K562 (cell line): ENCODE measurements at regions not wholly inside any gene's neighbourhood (a gene's known extent, or its start where the extent isn't known, plus 50 kb on each side); places are given as distances from the start of the nearest gene placed in this dataset.

Source experiments
- ATAC-seq: fragments of 200-7000 bp; cut with Tn5 transposase; 3 replicates; pipeline ENCODE4 v1.9.1; 2020; ENCODE audit warnings: moderate library complexity
- BruUV-seq: library from RNA; stranded (reverse); fragments of 400-500 nt; replicated peaks from 2 replicates; lab custom pipeline; 2021; lab: Mats Ljungman, UMichigan
- CTCF ChIA-PET: fragments of 300-600 bp; formaldehyde crosslinking; extraction: SDS; loops from one replicate; lab custom pipeline; 2021; ENCODE audit warnings: low intra/inter-chr PET ratio; lab: Yijun Ruan, JAX
- POLR2A ChIA-PET: fragments of 300-600, 350-650 bp; sonication (Branson Sonifier 250); formaldehyde crosslinking; extraction: SDS; loops from one replicate; lab custom pipeline; 2021; ENCODE audit warnings: antibody characterized with exemption, inconsistent platforms; lab: Yijun Ruan, JAX
- DNase-seq, 4 experiments: peaks; one replicate each; pipeline versions ENCODE4 v3.0.0 to v3.0.0-alpha.2; 2011 to 2018; ENCODE audit warnings: low spot score in 3 of 4, mixed read lengths in 3 of 4; ENCODE audit errors: extremely low read depth in 1 of 4
- FAIRE-seq: peaks from 2 replicates; lab custom pipeline; 2011; peaks lifted over from hg19 to GRCh38; lab: Jason Lieb, UNC
- H2AFZ ChIP-seq: 2 replicates; pipeline ENCODE4 v1.6.0; 2011; ENCODE audit warnings: low read depth, low read length, control low read depth, inconsistent platforms
- H3K27ac ChIP-seq: fragments of 200-600 bp; 3 replicates; pipeline ENCODE4 v1.8.0; 2011; ENCODE audit warnings: low read depth, mild to moderate bottlenecking, control low read depth, inconsistent platforms, low read length, moderate library complexity, mixed read lengths; ENCODE audit errors: extremely low read depth
- H3K27me3 ChIP-seq, 2 experiments: fragments of 300-600 bp in 1 of 2; 2 replicates in 1 of 2; 3 replicates in 1 of 2; pipeline versions ENCODE4 v1.6.0 to v1.8.0; 2011; ENCODE audit warnings: inconsistent platforms in 2 of 2, low read length in 2 of 2, mild to moderate bottlenecking in 1 of 2, mixed read lengths in 1 of 2, moderate library complexity in 1 of 2; ENCODE audit not compliant: control insufficient read depth in 2 of 2, insufficient read depth in 2 of 2
- H3K36me3 ChIP-seq: fragments of 300-600 bp; 3 replicates; pipeline ENCODE4 v1.8.0; 2011; ENCODE audit warnings: mild to moderate bottlenecking, low read length, inconsistent platforms; ENCODE audit not compliant: control insufficient read depth, insufficient read depth
- H3K4me1 ChIP-seq, 2 experiments: fragments of 200-600 bp in 1 of 2; replicated peaks in 1 of 2; 2 replicates in 1 of 2; 3 replicates in 1 of 2; pipeline versions ENCODE4 v1.5.1 to v1.8.0; 2011; ENCODE audit warnings: inconsistent platforms in 2 of 2, low read length in 2 of 2, mild to moderate bottlenecking in 1 of 2, mixed read lengths in 1 of 2, moderate library complexity in 1 of 2; ENCODE audit not compliant: control insufficient read depth in 2 of 2, insufficient read depth in 2 of 2
- H3K4me2 ChIP-seq: 2 replicates; pipeline ENCODE4 v1.6.1; 2011; ENCODE audit warnings: low read length, control low read depth, inconsistent platforms, mixed read lengths; ENCODE audit not compliant: insufficient read depth
- H3K4me3 ChIP-seq: fragments of 200-600 bp; sonication (generic), shearing (Covaris generic); 2 replicates; pipeline ENCODE4 v1.5.1; 2016; ENCODE audit warnings: control low read depth, inconsistent platforms
- H3K79me2 ChIP-seq: fragments of 200-600 bp; 3 replicates; pipeline ENCODE4 v1.8.0; 2011; ENCODE audit warnings: low read length, inconsistent platforms; ENCODE audit not compliant: control insufficient read depth, insufficient read depth
- H3K9ac ChIP-seq, 2 experiments: 2 replicates each; pipeline versions ENCODE4 v1.6.0 to v1.6.1; 2011; ENCODE audit warnings: low read depth in 2 of 2, low read length in 2 of 2, control low read depth in 1 of 2, inconsistent platforms in 1 of 2, mild to moderate bottlenecking in 1 of 2, mixed read lengths in 1 of 2; ENCODE audit not compliant: insufficient read depth in 1 of 2
- H3K9me1 ChIP-seq: one replicate; pipeline ENCODE4 v1.6.0; 2011; ENCODE audit warnings: inconsistent platforms, mild to moderate bottlenecking, low read length, moderate library complexity; ENCODE audit not compliant: control insufficient read depth, insufficient read depth
- H3K9me3 ChIP-seq: replicated peaks from 2 replicates; pipeline ENCODE4 v1.5.1; 2011; ENCODE audit warnings: low read depth, low read length, inconsistent platforms; ENCODE audit not compliant: control insufficient read depth, insufficient read depth
- H4K20me1 ChIP-seq: replicated peaks from 2 replicates; pipeline ENCODE4 v1.6.1; 2011; ENCODE audit warnings: low read length, inconsistent platforms, mixed read lengths; ENCODE audit not compliant: control insufficient read depth, insufficient read depth
- CGGBP1 ChIP-seq: fragments of 250-450 bp; sonication (Bioruptor Pico); IDR thresholded peaks from 2 replicates; pipeline ENCODE4 v1.9.0; 2021; ENCODE audit warnings: mild to moderate bottlenecking
- CHCHD3 ChIP-seq: fragments of 250-450 bp; sonication (Bioruptor Pico); IDR thresholded peaks from 2 replicates; pipeline ENCODE4 v2.1.2; 2022; ENCODE audit warnings: mild to moderate bottlenecking
- E2F8 ChIP-seq: fragments of 450-650 bp; IDR thresholded peaks from 2 replicates; pipeline ENCODE4 v1.7.1; 2018; ENCODE audit warnings: mild to moderate bottlenecking, low read depth; ENCODE audit not compliant: partially characterized antibody
- ETV1 ChIP-seq: fragments of 450-650 bp; conservative IDR thresholded peaks from 2 replicates; pipeline ENCODE4 v1.6.1; 2016; ENCODE audit warnings: missing genetic modification characterization, control low read depth, low read depth, missing compliant biosample characterization
- FOXP1 ChIP-seq: sonication (generic); formaldehyde crosslinking; IDR thresholded peaks from 2 replicates; pipeline ENCODE4 v1.8.0; 2022; ENCODE audit warnings: mild to moderate bottlenecking, missing genetic modification reagents
- NR3C1 ChIP-seq: sonication (generic); formaldehyde crosslinking; IDR thresholded peaks from 2 replicates; pipeline ENCODE4 v1.8.1; 2022; ENCODE audit warnings: missing genetic modification reagents
- POLR3G ChIP-seq: IDR thresholded peaks from 2 replicates; pipeline ENCODE4 v1.6.1; 2011; ENCODE audit not compliant: insufficient read length, insufficient replicate concordance; ENCODE audit errors: extremely low read depth
- TCF7 ChIP-seq: sonication (generic); IDR thresholded peaks from 2 replicates; pipeline ENCODE4 v1.6.1; 2016; ENCODE audit warnings: antibody characterized with exemption, borderline replicate concordance
- ZNF197 ChIP-seq: fragments of 200-800 bp; sonication (Bioruptor generic); IDR thresholded peaks from 2 replicates; pipeline ENCODE4 v1.6.1; 2016; ENCODE audit warnings: low read depth, missing genetic modification characterization, missing compliant biosample characterization
- ZNF518B ChIP-seq: fragments of 250-450 bp; sonication (Bioruptor Pico); IDR thresholded peaks from 2 replicates; pipeline ENCODE4 v1.5.0; 2021; ENCODE audit warnings: mild to moderate bottlenecking, moderate library complexity
- WGBS: fragments of 100-300 bp; shearing (Covaris generic); methylation state at CpG from one replicate; pipeline ENCODE4 v1.1.6; 2016; ENCODE audit warnings: low coverage, mixed read lengths; ENCODE audit not compliant: insufficient coverage; ENCODE audit errors: missing lambda C conversion rate; 5-methylcytosine and 5-hydroxymethylcytosine counted together
- in situ Hi-C: fragments of 300-500 bp; cut with MboI; formaldehyde crosslinking; loops from 4 replicates; pipeline ENCODE4 v1.15.0; 2018; ENCODE audit warnings: inconsistent platforms, mixed read lengths
- intact Hi-C: fragments of 100-400 bp; cut with micrococcal nuclease; formaldehyde crosslinking; loops from 2 replicates; pipeline ENCODE4 v1.14.2; 2022

- intact Hi-C loops = no loop called here
- Histone ChIP-seq H3K79me2 (no peaks in the 10 kb centered on the region), H3K9ac (no peak overlapping the region)
- POLR2A ChIA-PET = no interaction called here
- no peak for DNase-seq
- TF ChIP-seq E2F8 (no peak), FOXP1 (CRISPR knock-in tag) (no peak), CHCHD3 (CRISPR knock-in tag) (no peak)
- TF ChIP-seq, all 486 proteins: peak for 0
- Histone ChIP-seq H3K4me2 (no peak overlapping the region), H3K27ac (no peak overlapping the region), H3K9me3 (no peaks in the 10 kb centered on the region), H3K4me1 (no peaks in the 10 kb centered on the region; a peak in 1 of 5 replicates), H3K4me3 (no peak overlapping the region), H3K27me3 (no peaks in the 10 kb centered on the region), H3K36me3 (no peaks in the 10 kb centered on the region), H4K20me1 (no peaks in the 10 kb centered on the region), H3K9me1 (no peaks in the 10 kb centered on the region), H2AFZ (no peak overlapping the region)
- FAIRE-seq (no peak), ATAC-seq (no peak)
- CTCF ChIA-PET = no interaction called here
- BruUV-seq = no TSS peak
- in situ Hi-C loops = no loop called here
Observed at GRCh38 chr5:89451263-89451662, 568.3 kb upstream of the MEF2C start.

GRCh38 chr5:89450149-89450538 is 567.2 kb upstream of the MEF2C start:
- Histone ChIP-seq H3K9ac (no peak overlapping the region), H3K4me1 (peaks cover 0 to 8% of the 10 kb centered on the region in 2 experiments; a peak in 3 of 5 replicates), H3K27ac (no peak overlapping the region), H4K20me1 (no peaks in the 10 kb centered on the region), H3K79me2 (no peaks in the 10 kb centered on the region), H3K4me2 (no peak overlapping the region), H3K4me3 (no peak overlapping the region), H2AFZ (no peak overlapping the region), H3K9me1 (no peaks in the 10 kb centered on the region), H3K36me3 (no peaks in the 10 kb centered on the region), H3K9me3 (no peaks in the 10 kb centered on the region), H3K27me3 (no peaks in the 10 kb centered on the region)
- ChIA-PET POLR2A (interaction anchor here (0.9 kb wide), 1 partner anchor 8 kb away, joined by 3 read pairs; no protein-coding TSS in a partner anchor), CTCF (interaction anchor here (0.6 kb wide), 1 partner anchor 14 kb away, joined by 3 read pairs; no protein-coding TSS in a partner anchor)
- intact Hi-C loops = no loop called here
- FAIRE-seq (no peak), DNase-seq (no peak), ATAC-seq (no peak)
- no TSS peak for BruUV-seq
- WGBS = 21% methylated on average over 1 of the region's 1 CpG
- no peak for TF ChIP-seq TCF7
- no peak for TF ChIP-seq NR3C1
- TF ChIP-seq ETV1 (tag) = no peak
- TF ChIP-seq ZNF518B (CRISPR knock-in tag) = no peak
- no peak for TF ChIP-seq CGGBP1 (CRISPR knock-in tag)
- no peak for TF ChIP-seq ZNF197 (CRISPR knock-in tag)
- TF ChIP-seq POLR3G = no peak
- in situ Hi-C loops = no loop called here
